ENCODE measurements at regions not wholly inside any gene's neighbourhood (a gene's known extent, or its start where the extent isn't known, plus 50 kb on each side); places are given as distances from the start of the nearest gene placed in this dataset.
"Not testable (repeated sequence)": the region's sequence is repeated elsewhere in the genome, so short reads cannot be mapped to it uniquely, and the experiment has no call there.

GRCh38 chr3:4241595-4242170 lies 61.5 kb upstream of the SETMAR start:
- DNase-seq = no peak

GRCh38 chr3:4245671-4246070 lies 57.5 kb upstream of the SETMAR start:
- no peak for DNase-seq
- intact Hi-C loops (cut with DNase I) = no loop called here

More at GRCh38 chr3:4241595-4242170, 61.5 kb upstream of the SETMAR start:
- intact Hi-C loops (cut with DNase I) = no loop called here

- intact Hi-C loops (cut with DNase I) = no loop called here
- DNase-seq = no peak
These were observed 55.8 kb upstream of the SETMAR start for GRCh38 chr3:4247391-4247790.

GRCh38 chr3:4250064-4250463 lies 53.1 kb upstream of the SETMAR start:
- intact Hi-C loops (cut with DNase I) = no loop called here
- no peak for DNase-seq

- intact Hi-C loops (cut with DNase I) = no loop called here
- DNase-seq = no peak
These were observed 51.8 kb upstream of the SETMAR start for GRCh38 chr3:4251412-4251811.

- intact Hi-C loops (cut with DNase I); DNase-seq: not testable (repeated sequence)
These were observed 49.9 kb upstream of the SETMAR start for GRCh38 chr3:4253072-4253832.

Data from head of caudate nucleus (tissue), 42 donors.